Neural progenitor cell (in vitro differentiated cells): ENCODE measurements at regions not wholly inside any gene's neighbourhood (a gene's known extent, or its start where the extent isn't known, plus 50 kb on each side); places are given as distances from the start of the nearest gene placed in this dataset.

Experiments used
- DNase-seq: peaks from one replicate; pipeline ENCODE4 v3.0.0-alpha.2; 2016; ENCODE audit warnings: low spot score
- H2AFZ ChIP-seq: fragments of 200-600 bp; sonication (generic); replicated peaks from 2 replicates; pipeline ENCODE4 v1.6.1; 2016; ENCODE audit warnings: antibody characterized with exemption
- H3F3A ChIP-seq: fragments of 200-600 bp; sonication (generic); 2 replicates; pipeline ENCODE4 v1.6.1; 2016; ENCODE audit warnings: antibody characterized with exemption, low read depth
- H3K27ac ChIP-seq: fragments of 200-600 bp; sonication (generic); 2 replicates; pipeline ENCODE4 v1.5.1; 2016; ENCODE audit warnings: mild to moderate bottlenecking
- H3K27me3 ChIP-seq: fragments of 200-600 bp; sonication (generic); 2 replicates; pipeline ENCODE4 v1.6.1; 2016; ENCODE audit warnings: mild to moderate bottlenecking, moderate library complexity
- H3K36me3 ChIP-seq: fragments of 200-600 bp; sonication (generic); 2 replicates; pipeline ENCODE4 v1.5.1; 2016
- H3K4me1 ChIP-seq: fragments of 200-600 bp; sonication (generic); 2 replicates; pipeline ENCODE4 v1.6.1; 2016; ENCODE audit warnings: mixed run types
- H3K4me2 ChIP-seq: fragments of 200-600 bp; sonication (generic); 2 replicates; pipeline ENCODE4 v1.6.1; 2016
- H3K4me3 ChIP-seq: fragments of 200-600 bp; sonication (generic); 2 replicates; pipeline ENCODE4 v1.5.1; 2016
- H3K79me2 ChIP-seq: fragments of 200-600 bp; sonication (generic); 2 replicates; pipeline ENCODE4 v1.6.1; 2016; ENCODE audit warnings: low read depth
- H3K9ac ChIP-seq: fragments of 200-600 bp; sonication (generic); 2 replicates; pipeline ENCODE4 v1.6.1; 2016
- H3K9me3 ChIP-seq: fragments of 200-600 bp; sonication (generic); 2 replicates; pipeline ENCODE4 v1.5.1; 2016; ENCODE audit warnings: low read depth
- H4K20me1 ChIP-seq: fragments of 200-600 bp; sonication (generic); 2 replicates; pipeline ENCODE4 v1.6.1; 2016; ENCODE audit warnings: low read depth
- H3K27ac Mint-ChIP-seq: 3 replicates; pipeline ENCODE4 v1.8.0; 2021; ENCODE audit warnings: mixed read lengths
- H3K27me3 Mint-ChIP-seq: 2 replicates; pipeline ENCODE4 v1.8.0; 2022; ENCODE audit warnings: low read depth, mild to moderate bottlenecking, inconsistent platforms, moderate library complexity, mixed read lengths; ENCODE audit not compliant: insufficient read depth
- H3K36me3 Mint-ChIP-seq: 3 replicates; pipeline ENCODE4 v1.8.0; 2021; ENCODE audit warnings: mixed read lengths
- H3K4me1 Mint-ChIP-seq: 3 replicates; pipeline ENCODE4 v1.8.0; 2021; ENCODE audit warnings: mixed read lengths
- H3K4me3 Mint-ChIP-seq: 3 replicates; pipeline ENCODE4 v1.8.0; 2021; ENCODE audit warnings: mild to moderate bottlenecking, moderate library complexity, mixed read lengths
- H3K9me3 Mint-ChIP-seq: 3 replicates; pipeline ENCODE4 v1.8.0; 2020; ENCODE audit warnings: mixed read lengths
- CTCF ChIP-seq: fragments of 200-600 bp; sonication (generic); IDR thresholded peaks from 2 replicates; pipeline ENCODE4 v1.5.1; 2017; ENCODE audit warnings: antibody characterized with exemption, mild to moderate bottlenecking
- EZH2 ChIP-seq: fragments of 200-600 bp; sonication (generic); IDR thresholded peaks from 2 replicates; pipeline ENCODE4 v1.6.1; 2017; ENCODE audit warnings: antibody characterized with exemption, mild to moderate bottlenecking, moderate library complexity
- EZH2phosphoT487 ChIP-seq: fragments of 200-600 bp; sonication (generic); IDR thresholded peaks from 2 replicates; pipeline ENCODE4 v1.6.1; 2017; ENCODE audit warnings: antibody characterized with exemption

- Mint-ChIP-seq H3K27ac (no peak overlapping the region), H3K36me3 (no peaks in the 10 kb centered on the region), H3K4me3 (no peak overlapping the region), H3K27me3 (no peaks in the 10 kb centered on the region), H3K9me3 (no peaks in the 10 kb centered on the region), H3K4me1 (peaks cover 14% of the 10 kb centered on the region)
- Histone ChIP-seq H4K20me1 (no peaks in the 10 kb centered on the region), H3K9me3 (no peaks in the 10 kb centered on the region), H3K79me2 (no peaks in the 10 kb centered on the region), H3K4me3 (no peak overlapping the region), H3K4me2 (no peak overlapping the region), H3K27ac (no peak overlapping the region), H3K36me3 (no peaks in the 10 kb centered on the region), H3K9ac (no peak overlapping the region), H3K27me3 (no peaks in the 10 kb centered on the region), H3K4me1 (peaks cover 14% of the 10 kb centered on the region), H3F3A (no peaks in the 10 kb centered on the region), H2AFZ (no peak overlapping the region)
- no peak for DNase-seq
- TF ChIP-seq EZH2phosphoT487: no peak
- TF ChIP-seq CTCF: no peak
- no peak for TF ChIP-seq EZH2
Measured at GRCh38 chr12:69069479-69069878, 136.5 kb upstream of the CPM start.

GRCh38 chr12:69070319-69071090 is 137.5 kb upstream of the CPM start:
- peaks cover 14% of the 10 kb centered on the region for H3K4me1 ChIP-seq
- H3K9me3 ChIP-seq: no peaks in the 10 kb centered on the region
- no peaks in the 10 kb centered on the region for H3K9me3 Mint-ChIP-seq
- no peaks in the 10 kb centered on the region for H3K79me2 ChIP-seq
- no peaks in the 10 kb centered on the region for H4K20me1 ChIP-seq
- H2AFZ ChIP-seq: peak overlapping the region; percentile 84
- no peaks in the 10 kb centered on the region for H3K27me3 ChIP-seq
- H3K4me3 Mint-ChIP-seq: no peak overlapping the region
- H3K27me3 Mint-ChIP-seq: no peaks in the 10 kb centered on the region
- no peaks in the 10 kb centered on the region for H3F3A ChIP-seq
- TF ChIP-seq EZH2: no peak
- TF ChIP-seq CTCF: peak; percentile 96
- H3K9ac ChIP-seq: no peak overlapping the region
- H3K36me3 ChIP-seq: no peaks in the 10 kb centered on the region
- H3K27ac ChIP-seq: no peak overlapping the region
- H3K36me3 Mint-ChIP-seq: no peaks in the 10 kb centered on the region
- no peak overlapping the region for H3K4me3 ChIP-seq
- no peak overlapping the region for H3K27ac Mint-ChIP-seq
- H3K4me1 Mint-ChIP-seq: peaks cover 14% of the 10 kb centered on the region
- no peak overlapping the region for H3K4me2 ChIP-seq
- peak; percentile 78 for DNase-seq

- Mint-ChIP-seq H3K4me3 (no peak overlapping the region), H3K9me3 (no peaks in the 10 kb centered on the region), H3K4me1 (peaks cover 10% of the 10 kb centered on the region), H3K27ac (no peak overlapping the region), H3K36me3 (no peaks in the 10 kb centered on the region), H3K27me3 (no peaks in the 10 kb centered on the region)
- Histone ChIP-seq H3K27me3 (no peaks in the 10 kb centered on the region), H4K20me1 (no peaks in the 10 kb centered on the region), H3K27ac (no peak overlapping the region), H2AFZ (peak overlapping the region; percentile 84), H3F3A (no peaks in the 10 kb centered on the region), H3K79me2 (no peaks in the 10 kb centered on the region), H3K4me2 (no peak overlapping the region), H3K4me3 (no peak overlapping the region), H3K36me3 (no peaks in the 10 kb centered on the region), H3K9me3 (no peaks in the 10 kb centered on the region), H3K9ac (no peak overlapping the region), H3K4me1 (peaks cover 12% of the 10 kb centered on the region)
- no peak for TF ChIP-seq EZH2phosphoT487
- TF ChIP-seq CTCF: no peak
- TF ChIP-seq EZH2: no peak
- no peak for DNase-seq
Measured at GRCh38 chr12:69071091-69071370, 138.1 kb upstream of the CPM start.
